ENCODE measurements at regions not wholly inside any gene's neighbourhood (a gene's known extent, or its start where the extent isn't known, plus 50 kb on each side); places are given as distances from the start of the nearest gene placed in this dataset.

DNA sequence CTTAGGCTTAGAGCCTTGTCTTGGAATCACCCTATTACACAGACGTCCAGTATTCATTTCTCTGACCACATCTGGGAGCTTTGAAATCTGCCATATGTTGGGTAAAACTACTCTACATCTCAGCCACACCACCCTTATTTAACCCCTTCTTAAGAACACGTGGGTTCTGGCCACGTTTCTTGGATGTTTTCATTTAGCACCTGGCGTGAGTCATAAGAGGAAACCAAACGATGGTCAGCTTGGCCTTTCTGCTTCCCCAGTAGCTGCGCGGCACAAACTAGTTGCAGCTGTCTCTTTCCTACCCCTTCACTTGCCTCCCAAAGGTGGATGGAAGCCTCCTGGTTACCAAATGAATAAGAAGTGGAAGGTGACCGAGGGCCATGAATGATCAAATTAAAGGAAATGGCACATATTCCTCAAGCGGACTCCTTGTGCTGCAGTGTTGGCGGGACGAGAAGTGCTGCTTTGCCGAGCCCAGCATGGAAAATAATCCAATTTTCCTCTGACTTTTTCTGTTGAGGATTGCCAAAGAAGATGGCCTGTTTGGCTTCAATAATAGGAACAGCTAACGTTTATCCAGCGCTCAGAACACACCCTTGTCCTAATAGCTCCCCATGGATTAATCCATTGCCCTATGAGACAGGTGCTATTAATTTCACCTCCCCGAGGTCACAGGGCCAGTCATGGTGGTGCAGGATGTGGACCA lies 154.1 kb downstream of the ZNF664 start:
- H3K4me3 ChIP-seq (ENCODE audit: low read depth, low read length) = no peak overlapping the region
- TF ChIP-seq, protein P1, sequence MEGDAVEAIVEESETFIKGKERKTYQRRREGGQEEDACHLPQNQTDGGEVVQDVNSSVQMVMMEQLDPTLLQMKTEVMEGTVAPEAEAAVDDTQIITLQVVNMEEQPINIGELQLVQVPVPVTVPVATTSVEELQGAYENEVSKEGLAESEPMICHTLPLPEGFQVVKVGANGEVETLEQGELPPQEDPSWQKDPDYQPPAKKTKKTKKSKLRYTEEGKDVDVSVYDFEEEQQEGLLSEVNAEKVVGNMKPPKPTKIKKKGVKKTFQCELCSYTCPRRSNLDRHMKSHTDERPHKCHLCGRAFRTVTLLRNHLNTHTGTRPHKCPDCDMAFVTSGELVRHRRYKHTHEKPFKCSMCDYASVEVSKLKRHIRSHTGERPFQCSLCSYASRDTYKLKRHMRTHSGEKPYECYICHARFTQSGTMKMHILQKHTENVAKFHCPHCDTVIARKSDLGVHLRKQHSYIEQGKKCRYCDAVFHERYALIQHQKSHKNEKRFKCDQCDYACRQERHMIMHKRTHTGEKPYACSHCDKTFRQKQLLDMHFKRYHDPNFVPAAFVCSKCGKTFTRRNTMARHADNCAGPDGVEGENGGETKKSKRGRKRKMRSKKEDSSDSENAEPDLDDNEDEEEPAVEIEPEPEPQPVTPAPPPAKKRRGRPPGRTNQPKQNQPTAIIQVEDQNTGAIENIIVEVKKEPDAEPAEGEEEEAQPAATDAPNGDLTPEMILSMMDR (IDR thresholded peaks at IDR 0.05; ENCODE audit: low read depth, low read length, missing control alignments) = no peak
- peak; percentile 75 for DNase-seq (ENCODE audit: low read depth)

DNA sequence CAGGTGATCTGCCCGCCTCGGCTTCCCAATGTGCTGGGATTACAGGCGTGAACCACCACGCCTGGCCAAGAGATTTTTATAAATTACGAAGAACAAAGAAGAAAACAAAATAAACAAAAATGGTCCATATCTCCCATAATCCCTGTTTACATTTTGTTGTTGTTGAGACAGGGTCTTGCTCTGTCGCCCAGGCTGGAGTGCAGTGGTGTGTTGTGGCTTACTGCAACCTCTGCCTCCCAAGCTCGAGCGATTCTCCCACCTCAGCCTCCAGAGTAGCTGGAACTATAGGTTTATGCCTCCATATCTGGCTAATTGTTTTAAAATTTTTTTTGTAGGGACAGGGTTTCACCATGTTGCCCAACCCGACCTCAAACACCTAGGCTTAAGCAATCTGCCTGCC lies 156.1 kb downstream of the ZNF664 start:
- DNase-seq (ENCODE audit: low read depth) = no peak
- no peak overlapping the region for H3K4me3 ChIP-seq (ENCODE audit: low read depth, low read length)
- TF ChIP-seq, protein P1 (IDR thresholded peaks at IDR 0.05; ENCODE audit: low read depth, low read length, missing control alignments) = no peak

DNA sequence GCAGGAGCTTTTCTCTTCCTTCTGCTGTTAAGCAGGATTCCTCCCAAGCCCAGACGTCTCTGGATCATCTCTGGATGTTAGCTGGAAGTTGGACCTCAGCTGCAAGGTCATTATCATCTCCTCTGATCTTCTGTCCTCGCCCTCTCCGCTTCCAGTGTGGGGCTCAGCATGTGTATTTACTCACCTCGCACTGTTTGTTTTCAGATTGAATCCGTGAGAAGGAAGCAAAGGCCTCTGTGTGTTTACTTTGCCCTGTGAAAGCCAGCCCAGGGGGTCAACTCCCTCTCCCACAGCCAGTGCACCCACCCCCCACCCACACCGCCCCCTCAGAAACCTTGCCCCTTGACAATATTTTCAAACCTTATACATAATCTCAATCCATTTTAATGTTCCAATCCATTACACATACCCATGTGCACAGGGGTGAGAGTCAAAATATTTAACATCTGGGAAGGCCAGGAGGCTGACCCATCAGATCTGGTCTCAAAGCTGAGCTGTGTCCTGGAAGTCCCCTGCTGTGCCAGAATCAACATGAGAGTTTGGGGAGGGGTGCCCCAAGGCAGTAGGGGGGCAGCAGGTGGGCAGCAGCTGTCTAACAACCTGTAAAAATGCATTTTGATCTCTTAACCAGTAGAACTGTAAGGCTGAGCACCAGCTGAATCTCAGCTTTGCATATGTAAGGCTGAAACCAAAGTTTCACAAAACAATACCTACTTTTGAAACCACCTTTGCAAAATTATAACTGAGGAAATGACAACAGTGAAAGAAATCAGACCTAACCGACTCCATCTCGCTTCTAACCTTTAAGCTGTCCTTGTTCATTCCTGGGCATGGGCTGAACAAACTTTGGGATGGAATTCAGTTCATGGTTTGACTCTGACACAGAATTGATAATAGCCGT lies 157.9 kb downstream of the ZNF664 start:
- TF ChIP-seq, protein P1 (IDR thresholded peaks at IDR 0.05; ENCODE audit: low read depth, low read length, missing control alignments) = no peak
- no peak overlapping the region for H3K4me3 ChIP-seq (ENCODE audit: low read depth, low read length)
- peak; percentile 69 for DNase-seq (ENCODE audit: low read depth)

DNA sequence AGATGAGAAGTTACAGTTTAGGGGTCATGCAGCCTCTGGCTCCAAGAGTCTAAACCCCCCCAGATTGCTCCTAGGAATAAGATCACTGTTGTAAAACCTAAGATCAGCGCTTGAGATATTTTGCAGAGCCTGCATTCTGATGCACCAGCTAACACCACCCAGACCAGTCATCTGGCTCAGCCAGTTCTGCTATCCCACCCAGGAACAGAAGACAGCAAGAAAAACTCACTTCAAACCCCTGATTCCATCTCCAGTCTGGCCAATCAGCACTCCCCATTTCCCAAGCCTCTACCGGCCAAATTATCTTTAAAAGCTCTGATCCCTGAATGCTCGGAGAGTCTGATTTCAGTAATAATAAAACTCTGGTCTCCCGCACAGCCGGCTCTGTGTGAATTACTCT lies 158.6 kb downstream of the ZNF664 start:
- no peak for DNase-seq (ENCODE audit: low read depth)
- TF ChIP-seq, protein P1 (IDR thresholded peaks at IDR 0.05; ENCODE audit: low read depth, low read length, missing control alignments) = no peak
- no peak overlapping the region for H3K4me3 ChIP-seq (ENCODE audit: low read depth, low read length)

DNA sequence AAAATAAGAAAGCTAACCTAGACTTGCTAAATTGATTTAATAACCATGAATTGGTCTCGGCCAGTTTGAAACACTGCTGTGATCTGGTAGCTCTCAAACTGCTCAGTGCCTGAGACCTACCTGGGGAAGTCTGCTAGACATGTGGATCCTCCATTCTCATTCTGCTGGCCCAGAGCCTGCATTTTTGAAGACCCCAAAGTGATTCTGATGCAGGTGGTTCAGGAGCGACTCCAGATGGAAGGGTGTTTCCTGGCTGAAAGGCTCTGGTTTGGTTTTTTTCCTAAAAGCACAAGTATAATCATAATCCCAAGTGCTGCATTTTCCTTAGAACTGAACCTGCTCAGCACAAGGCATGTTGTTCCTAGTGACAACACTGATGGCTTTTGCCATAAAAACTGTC lies 159.5 kb downstream of the ZNF664 start:
- TF ChIP-seq, protein P1 (IDR thresholded peaks at IDR 0.05; ENCODE audit: low read depth, low read length, missing control alignments) = no peak
- H3K4me3 ChIP-seq (ENCODE audit: low read depth, low read length) = no peak overlapping the region
- DNase-seq (ENCODE audit: low read depth) = no peak

DNA sequence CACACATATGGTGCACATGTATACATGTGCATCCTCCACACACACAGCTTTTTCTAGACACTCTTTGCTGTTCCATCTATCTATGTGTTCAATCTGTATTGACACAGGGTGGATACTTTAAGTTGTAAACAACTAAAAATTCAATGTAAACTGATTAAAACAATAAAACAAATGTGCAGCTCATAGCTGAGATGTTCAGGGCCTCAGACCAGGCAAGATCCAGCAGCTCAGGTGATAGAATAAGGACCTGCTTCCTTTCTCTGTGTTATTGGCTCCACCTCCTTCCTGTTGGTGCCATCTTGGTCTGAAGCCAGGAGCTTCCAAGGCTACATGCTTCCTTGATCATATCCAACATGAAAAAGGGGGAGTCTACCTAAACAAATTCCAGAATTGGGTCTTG lies 158.1 kb upstream of the RFLNA start:
- TF ChIP-seq, protein P1 (IDR thresholded peaks at IDR 0.05; ENCODE audit: low read depth, low read length, missing control alignments) = no peak
- no peak for DNase-seq (ENCODE audit: low read depth)
- no peak overlapping the region for H3K4me3 ChIP-seq (ENCODE audit: low read depth, low read length)

Measured in GM12864 (cell line).